ENCODE measurements at regions not wholly inside any gene's neighbourhood (a gene's known extent, or its start where the extent isn't known, plus 50 kb on each side); places are given as distances from the start of the nearest gene placed in this dataset.
"Not testable (repeated sequence)": the region's sequence is repeated elsewhere in the genome, so short reads cannot be mapped to it uniquely, and the experiment has no call there.

- CTCF ChIA-PET; DNase-seq; H3K4me3 Mint-ChIP-seq; intact Hi-C loops (cut with micrococcal nuclease); H3K36me3 Mint-ChIP-seq (ENCODE audit: low read depth); H3K4me1 Mint-ChIP-seq (ENCODE audit: low read depth); H3K27me3 Mint-ChIP-seq (ENCODE audit: low read depth); H3K9me3 Mint-ChIP-seq; H3K27ac Mint-ChIP-seq: not testable (repeated sequence)
These were observed 1560.1 kb downstream of the RPIA start for GRCh38 chr2:90251576-90251975.

- intact Hi-C loops (cut with micrococcal nuclease); H3K4me1 Mint-ChIP-seq (ENCODE audit: low read depth); H3K36me3 Mint-ChIP-seq (ENCODE audit: low read depth); H3K27me3 Mint-ChIP-seq (ENCODE audit: low read depth); H3K27ac Mint-ChIP-seq; DNase-seq; CTCF ChIA-PET; H3K4me3 Mint-ChIP-seq: not testable (repeated sequence)
- H3K9me3 Mint-ChIP-seq = peaks cover 24% of the 10 kb centered on the region
These were observed 1561.8 kb downstream of the RPIA start for GRCh38 chr2:90253306-90253705.

GRCh38 chr2:90266888-90267287, 1575.4 kb downstream of the RPIA start:
- H3K9me3 Mint-ChIP-seq; H3K4me3 Mint-ChIP-seq; CTCF ChIA-PET; DNase-seq; intact Hi-C loops (cut with micrococcal nuclease); H3K27ac Mint-ChIP-seq; H3K27me3 Mint-ChIP-seq (ENCODE audit: low read depth); H3K4me1 Mint-ChIP-seq (ENCODE audit: low read depth); H3K36me3 Mint-ChIP-seq (ENCODE audit: low read depth): not testable (repeated sequence)

- H3K27ac Mint-ChIP-seq; H3K4me1 Mint-ChIP-seq (ENCODE audit: low read depth); H3K27me3 Mint-ChIP-seq (ENCODE audit: low read depth); intact Hi-C loops (cut with micrococcal nuclease); DNase-seq; H3K36me3 Mint-ChIP-seq (ENCODE audit: low read depth); H3K9me3 Mint-ChIP-seq; CTCF ChIA-PET; H3K4me3 Mint-ChIP-seq: not testable (repeated sequence)
These were observed 1596.3 kb downstream of the RPIA start for GRCh38 chr2:90287751-90288150.

- H3K27ac Mint-ChIP-seq; intact Hi-C loops (cut with micrococcal nuclease); H3K36me3 Mint-ChIP-seq (ENCODE audit: low read depth); DNase-seq; CTCF ChIA-PET; H3K9me3 Mint-ChIP-seq; H3K27me3 Mint-ChIP-seq (ENCODE audit: low read depth); H3K4me1 Mint-ChIP-seq (ENCODE audit: low read depth); H3K4me3 Mint-ChIP-seq: not testable (repeated sequence)
These were observed 1596.9 kb downstream of the RPIA start for GRCh38 chr2:90288396-90288795.

- H3K27ac Mint-ChIP-seq; H3K27me3 Mint-ChIP-seq (ENCODE audit: low read depth); CTCF ChIA-PET; H3K4me1 Mint-ChIP-seq (ENCODE audit: low read depth); H3K9me3 Mint-ChIP-seq; H3K4me3 Mint-ChIP-seq; DNase-seq; H3K36me3 Mint-ChIP-seq (ENCODE audit: low read depth); intact Hi-C loops (cut with micrococcal nuclease): not testable (repeated sequence)
These were observed 1598.0 kb downstream of the RPIA start for GRCh38 chr2:90289291-90289980.

- H3K27me3 Mint-ChIP-seq (ENCODE audit: low read depth); H3K9me3 Mint-ChIP-seq; CTCF ChIA-PET; DNase-seq; H3K36me3 Mint-ChIP-seq (ENCODE audit: low read depth); H3K4me1 Mint-ChIP-seq (ENCODE audit: low read depth); intact Hi-C loops (cut with micrococcal nuclease); H3K4me3 Mint-ChIP-seq; H3K27ac Mint-ChIP-seq: not testable (repeated sequence)
These were observed 1599.2 kb downstream of the RPIA start for GRCh38 chr2:90290701-90291100.

GRCh38 chr2:90291168-90291883, 1599.9 kb downstream of the RPIA start:
- H3K36me3 Mint-ChIP-seq (ENCODE audit: low read depth); intact Hi-C loops (cut with micrococcal nuclease); H3K9me3 Mint-ChIP-seq; H3K4me3 Mint-ChIP-seq; DNase-seq; CTCF ChIA-PET; H3K27ac Mint-ChIP-seq; H3K27me3 Mint-ChIP-seq (ENCODE audit: low read depth); H3K4me1 Mint-ChIP-seq (ENCODE audit: low read depth): not testable (repeated sequence)

- H3K27me3 Mint-ChIP-seq (ENCODE audit: low read depth); H3K27ac Mint-ChIP-seq; H3K4me3 Mint-ChIP-seq; DNase-seq; intact Hi-C loops (cut with micrococcal nuclease); CTCF ChIA-PET; H3K4me1 Mint-ChIP-seq (ENCODE audit: low read depth); H3K36me3 Mint-ChIP-seq (ENCODE audit: low read depth); H3K9me3 Mint-ChIP-seq: not testable (repeated sequence)
These were observed 1600.5 kb downstream of the RPIA start for GRCh38 chr2:90291934-90292333.

GRCh38 chr2:90292451-90292850, 1601.0 kb downstream of the RPIA start:
- H3K36me3 Mint-ChIP-seq (ENCODE audit: low read depth); H3K4me1 Mint-ChIP-seq (ENCODE audit: low read depth); H3K27me3 Mint-ChIP-seq (ENCODE audit: low read depth); DNase-seq; intact Hi-C loops (cut with micrococcal nuclease); CTCF ChIA-PET; H3K9me3 Mint-ChIP-seq; H3K27ac Mint-ChIP-seq; H3K4me3 Mint-ChIP-seq: not testable (repeated sequence)

- H3K36me3 Mint-ChIP-seq (ENCODE audit: low read depth); H3K4me3 Mint-ChIP-seq; DNase-seq; CTCF ChIA-PET; H3K27ac Mint-ChIP-seq; intact Hi-C loops (cut with micrococcal nuclease); H3K9me3 Mint-ChIP-seq; H3K27me3 Mint-ChIP-seq (ENCODE audit: low read depth); H3K4me1 Mint-ChIP-seq (ENCODE audit: low read depth): not testable (repeated sequence)
These were observed 1601.8 kb downstream of the RPIA start for GRCh38 chr2:90293224-90293623.

GRCh38 chr2:90293806-90294205, 1602.3 kb downstream of the RPIA start:
- H3K27me3 Mint-ChIP-seq (ENCODE audit: low read depth); H3K27ac Mint-ChIP-seq; H3K4me1 Mint-ChIP-seq (ENCODE audit: low read depth); intact Hi-C loops (cut with micrococcal nuclease); CTCF ChIA-PET; H3K36me3 Mint-ChIP-seq (ENCODE audit: low read depth); H3K9me3 Mint-ChIP-seq; H3K4me3 Mint-ChIP-seq; DNase-seq: not testable (repeated sequence)

GRCh38 chr2:90295036-90295750, 1603.7 kb downstream of the RPIA start:
- H3K27me3 Mint-ChIP-seq (ENCODE audit: low read depth); H3K36me3 Mint-ChIP-seq (ENCODE audit: low read depth); H3K4me1 Mint-ChIP-seq (ENCODE audit: low read depth); DNase-seq; intact Hi-C loops (cut with micrococcal nuclease); H3K4me3 Mint-ChIP-seq; H3K27ac Mint-ChIP-seq; H3K9me3 Mint-ChIP-seq; CTCF ChIA-PET: not testable (repeated sequence)
